ENCODE measurements at regions not wholly inside any gene's neighbourhood (a gene's known extent, or its start where the extent isn't known, plus 50 kb on each side); places are given as distances from the start of the nearest gene placed in this dataset.

- no peak for TF ChIP-seq FOXA1 (IDR thresholded peaks at IDR 0.05)
- no peak for TF ChIP-seq RXRA (IDR thresholded peaks at IDR 0.05)
- no peak for TF ChIP-seq YY1 (IDR thresholded peaks at IDR 0.05)
- TF ChIP-seq ATF3 (IDR thresholded peaks at IDR 0.05): no peak
- no peak for TF ChIP-seq REST (IDR thresholded peaks at IDR 0.05)
- TF ChIP-seq HNF4G (IDR thresholded peaks at IDR 0.05): no peak
- TF ChIP-seq MAX (IDR thresholded peaks at IDR 0.05): no peak
- TF ChIP-seq GABPA (IDR thresholded peaks at IDR 0.05 in 1 of 2, conservative IDR thresholded peaks at IDR 0.05 in 1 of 2): no peak
- TF ChIP-seq CTCF (IDR thresholded peaks at IDR 0.05; ENCODE audit: low read depth, low read length, missing input control): no peak
- TF ChIP-seq NR2F2 (IDR thresholded peaks at IDR 0.05): no peak
- no peak for TF ChIP-seq FOXA2 (IDR thresholded peaks at IDR 0.05)
- no peak for TF ChIP-seq HNF4A (conservative IDR thresholded peaks at IDR 0.05)
- no peak for TF ChIP-seq RAD21 (IDR thresholded peaks at IDR 0.05)
- no peak for TF ChIP-seq SP1 (IDR thresholded peaks at IDR 0.05)
- no peak overlapping the region for H3K27ac ChIP-seq (ENCODE audit: low read depth in 1 of 2, low read length in 2 of 2)
Measured at GRCh38 chr12:91349476-91349875, 166.9 kb upstream of the DCN start.

GRCh38 chr12:91347481-91348214 is 165.0 kb upstream of the DCN start:
- Histone ChIP-seq H3K27me3 (ENCODE audit: control insufficient read depth in 4 of 4, insufficient read depth in 4 of 4, low read length in 3 of 4) (peaks cover 0 to 3% (median 0%) of the 10 kb centered on the region in 4 donors), H3K9me3 (ENCODE audit: control insufficient read depth in 4 of 4, low read length in 3 of 4) (peaks cover 0 to 1% (median 0%) of the 10 kb centered on the region in 4 donors), H3K27ac (ENCODE audit: low read depth in 1 of 2, low read length in 2 of 2) (no peak overlapping the region), H3K4me3 (ENCODE audit: low read depth in 1 of 3, low read length in 3 of 3) (no peak overlapping the region), H3K4me1 (ENCODE audit: control insufficient read depth in 4 of 4, insufficient read depth in 4 of 4, low read length in 3 of 4) (no peaks in the 10 kb centered on the region), H3K9ac (ENCODE audit: low read depth in 1 of 2, low read length in 2 of 2) (no peak overlapping the region), H3K36me3 (ENCODE audit: control insufficient read depth in 4 of 4, insufficient read depth in 3 of 4, low read depth in 1 of 4, low read length in 3 of 4) (no peaks in the 10 kb centered on the region)
- WGBS: 82% methylated on average over 3 of the region's 3 CpGs
- TF ChIP-seq ZBTB33 (IDR thresholded peaks at IDR 0.05) (no peak), REST (IDR thresholded peaks at IDR 0.05) (no peak), MAX (IDR thresholded peaks at IDR 0.05) (no peak), CTCF (IDR thresholded peaks at IDR 0.05; ENCODE audit: low read depth, low read length, missing input control) (no peak), RAD21 (IDR thresholded peaks at IDR 0.05) (no peak)
- DNase-seq (ENCODE audit: low spot score): no peak

More at GRCh38 chr12:91349476-91349875, 166.9 kb upstream of the DCN start:
- H3K9me3 ChIP-seq (ENCODE audit: control insufficient read depth in 4 of 4, low read length in 3 of 4): peaks cover 0 to 1% (median 0%) of the 10 kb centered on the region in 4 donors
- H3K27me3 ChIP-seq (ENCODE audit: control insufficient read depth in 4 of 4, insufficient read depth in 4 of 4, low read length in 3 of 4): no peaks in the 10 kb centered on the region
- DNase-seq (ENCODE audit: low spot score): no peak
- no peak overlapping the region for H3K9ac ChIP-seq (ENCODE audit: low read depth in 1 of 2, low read length in 2 of 2)
- no peaks in the 10 kb centered on the region for H3K4me1 ChIP-seq (ENCODE audit: control insufficient read depth in 4 of 4, insufficient read depth in 4 of 4, low read length in 3 of 4)
- H3K4me3 ChIP-seq (ENCODE audit: low read depth in 1 of 3, low read length in 3 of 3): no peak overlapping the region
- WGBS: 78% methylated on average over 2 of the region's 2 CpGs
- no peaks in the 10 kb centered on the region for H3K36me3 ChIP-seq (ENCODE audit: control insufficient read depth in 4 of 4, insufficient read depth in 3 of 4, low read depth in 1 of 4, low read length in 3 of 4)

Measured in liver (tissue), 8 donors.